ENCODE measurements at regions not wholly inside any gene's neighbourhood (a gene's known extent, or its start where the extent isn't known, plus 50 kb on each side); places are given as distances from the start of the nearest gene placed in this dataset.
"Not testable (repeated sequence)": the region's sequence is repeated elsewhere in the genome, so short reads cannot be mapped to it uniquely, and the experiment has no call there.

GRCh38 chr20:4443016-4443415 lies 193.9 kb upstream of the ADRA1D start:
- no peak for DNase-seq (ENCODE audit: insufficient read length, low spot score)
- no peak for FAIRE-seq

- DNase-seq (ENCODE audit: insufficient read length, low spot score) (no peak), FAIRE-seq (no peak)
Observed at GRCh38 chr20:4441871-4442270, 192.8 kb upstream of the ADRA1D start.

GRCh38 chr20:4441191-4441590 lies 192.1 kb upstream of the ADRA1D start:
- DNase-seq (ENCODE audit: insufficient read length, low spot score) (no peak), FAIRE-seq (peak; percentile 58)

- DNase-seq (ENCODE audit: insufficient read length, low spot score) (no peak), FAIRE-seq (no peak)
Observed at GRCh38 chr20:4439461-4439860, 190.4 kb upstream of the ADRA1D start.

GRCh38 chr20:4437131-4437530 lies 188.0 kb upstream of the ADRA1D start:
- no peak for FAIRE-seq
- DNase-seq (ENCODE audit: insufficient read length, low spot score): no peak

GRCh38 chr20:4435671-4436455 lies 186.8 kb upstream of the ADRA1D start:
- DNase-seq (ENCODE audit: insufficient read length, low spot score): no peak
- FAIRE-seq: no peak

- no peak for DNase-seq (ENCODE audit: insufficient read length, low spot score)
- FAIRE-seq: no peak
Observed at GRCh38 chr20:4435225-4435624, 186.1 kb upstream of the ADRA1D start.

- FAIRE-seq (no peak), DNase-seq (ENCODE audit: insufficient read length, low spot score) (no peak)
Observed at GRCh38 chr20:4434681-4435080, 185.6 kb upstream of the ADRA1D start.

- no peak for FAIRE-seq
- DNase-seq (ENCODE audit: insufficient read length, low spot score): no peak
Observed at GRCh38 chr20:4431446-4431845, 182.4 kb upstream of the ADRA1D start.

- DNase-seq (ENCODE audit: insufficient read length, low spot score); FAIRE-seq: not testable (repeated sequence)
Observed at GRCh38 chr20:4430826-4431225, 181.7 kb upstream of the ADRA1D start.

GRCh38 chr20:4427940-4428586 lies 179.0 kb upstream of the ADRA1D start:
- FAIRE-seq: no peak

GRCh38 chr20:4418141-4418540 lies 169.1 kb upstream of the ADRA1D start:
- FAIRE-seq (no peak), DNase-seq (ENCODE audit: insufficient read length, low spot score) (no peak)

More at GRCh38 chr20:4427940-4428586, 179.0 kb upstream of the ADRA1D start:
- no peak for DNase-seq (ENCODE audit: insufficient read length, low spot score)

GRCh38 chr20:4415281-4415680 lies 166.2 kb upstream of the ADRA1D start:
- DNase-seq (ENCODE audit: insufficient read length, low spot score): no peak
- no peak for FAIRE-seq

GRCh38 chr20:4413314-4414049 lies 164.4 kb upstream of the ADRA1D start:
- no peak for DNase-seq (ENCODE audit: insufficient read length, low spot score)

GRCh38 chr20:4412216-4412615 lies 163.1 kb upstream of the ADRA1D start:
- no peak for FAIRE-seq
- DNase-seq (ENCODE audit: insufficient read length, low spot score): no peak

More at GRCh38 chr20:4413314-4414049, 164.4 kb upstream of the ADRA1D start:
- FAIRE-seq: no peak

GRCh38 chr20:4411744-4412143 lies 162.7 kb upstream of the ADRA1D start:
- DNase-seq (ENCODE audit: insufficient read length, low spot score) (no peak), FAIRE-seq (no peak)

GRCh38 chr20:4406627-4407026 lies 157.5 kb upstream of the ADRA1D start:
- peak; percentile 80 for FAIRE-seq
- DNase-seq (ENCODE audit: insufficient read length, low spot score): peak; percentile 59

GRCh38 chr20:4401601-4402000 lies 152.5 kb upstream of the ADRA1D start:
- DNase-seq (ENCODE audit: insufficient read length, low spot score) (no peak), FAIRE-seq (no peak)

GRCh38 chr20:4384961-4385360 lies 135.9 kb upstream of the ADRA1D start:
- FAIRE-seq (no peak), DNase-seq (ENCODE audit: insufficient read length, low spot score) (no peak)

GRCh38 chr20:4383961-4384360 lies 134.9 kb upstream of the ADRA1D start:
- DNase-seq (ENCODE audit: insufficient read length, low spot score) (no peak), FAIRE-seq (no peak)

- FAIRE-seq: no peak
- no peak for DNase-seq (ENCODE audit: insufficient read length, low spot score)
Observed at GRCh38 chr20:4375881-4376280, 126.8 kb upstream of the ADRA1D start.
